Superior temporal gyrus (tissue), 1 donor: ENCODE measurements at regions not wholly inside any gene's neighbourhood (a gene's known extent, or its start where the extent isn't known, plus 50 kb on each side); places are given as distances from the start of the nearest gene placed in this dataset.
"Not testable (repeated sequence)": the region's sequence is repeated elsewhere in the genome, so short reads cannot be mapped to it uniquely, and the experiment has no call there.

Source experiments
- DNase-seq: peaks from one replicate; pipeline ENCODE4 v3.0.0-alpha.2; 2016; ENCODE audit errors: extremely low spot score

DNA sequence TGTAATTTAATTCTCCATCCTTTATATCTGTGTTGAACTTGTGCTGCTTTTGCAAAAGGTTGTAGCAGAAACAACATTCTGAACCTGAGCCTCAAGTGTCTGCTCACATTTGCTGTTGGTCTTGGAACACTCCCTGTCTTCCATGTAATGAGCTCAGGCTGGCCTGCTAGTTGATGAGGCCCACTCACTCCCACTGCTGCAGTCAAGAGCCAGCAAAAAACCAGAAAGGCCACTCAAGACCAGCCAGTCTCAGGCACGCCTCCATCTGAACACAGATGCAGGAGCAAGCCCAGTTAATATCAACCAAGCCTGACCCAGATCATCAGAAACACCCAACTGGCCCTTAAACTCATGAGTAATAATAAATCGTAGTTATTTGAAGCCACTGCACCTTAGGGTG, 342.2 kb upstream of the NFIA start:
- no peak for DNase-seq

DNA sequence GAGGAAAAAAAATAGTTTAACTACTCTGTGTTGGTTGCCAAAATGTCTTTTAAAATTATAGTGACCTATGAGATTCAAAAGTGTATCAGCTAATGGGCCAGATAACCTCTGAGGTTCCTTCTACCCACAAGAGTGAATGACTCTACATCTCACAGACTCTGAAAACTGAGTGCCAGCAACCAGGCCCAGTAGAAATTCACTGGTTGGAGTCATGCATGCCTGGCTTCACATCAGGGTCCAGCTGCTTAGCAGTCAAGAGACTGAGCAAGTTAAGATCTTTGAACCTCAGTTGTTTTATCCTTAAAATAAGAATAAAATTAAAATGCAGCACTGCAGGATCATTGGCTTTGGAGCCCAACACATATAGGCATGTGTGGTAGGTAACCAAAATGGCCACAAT, 342.6 kb upstream of the NFIA start:
- DNase-seq: no peak

DNA sequence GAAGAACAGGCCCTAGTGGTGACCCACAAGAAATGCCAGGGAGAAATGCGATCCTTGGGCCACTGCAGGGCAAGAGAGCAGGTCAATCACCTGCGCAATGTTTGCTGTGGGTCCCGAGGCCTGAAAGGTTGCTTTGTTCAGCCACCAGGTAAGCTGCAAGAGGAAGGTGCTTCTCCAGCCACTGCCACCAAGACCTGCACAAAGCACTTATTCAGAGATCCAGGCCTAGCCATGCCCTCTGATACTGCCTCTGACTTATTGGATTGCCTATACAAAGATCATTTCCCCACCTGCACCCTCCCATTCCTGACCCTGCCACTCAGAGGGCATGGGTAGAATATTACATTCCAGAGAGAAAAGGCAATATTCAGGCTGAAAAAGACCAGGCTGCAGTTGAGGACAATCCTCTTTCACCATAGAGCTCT, 349.4 kb upstream of the NFIA start:
- DNase-seq: no peak

DNA sequence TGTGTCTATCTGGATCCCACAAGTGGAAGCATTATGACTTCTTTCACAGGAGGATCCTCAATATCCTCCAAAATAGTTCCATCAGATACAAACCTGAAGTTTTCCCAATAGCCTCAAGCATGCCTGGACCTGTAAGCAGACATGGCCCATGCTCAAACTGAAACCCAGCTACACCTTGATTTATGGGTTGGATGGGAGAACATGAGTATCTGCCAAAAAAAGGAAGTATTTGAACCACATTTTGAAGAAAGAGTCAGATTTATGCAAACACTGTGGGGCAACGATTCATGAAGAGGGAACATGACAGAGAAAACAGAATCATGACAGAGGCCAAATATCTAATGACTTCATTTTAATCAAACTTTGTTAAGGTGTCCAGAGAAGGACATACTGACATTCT, 351.0 kb upstream of the NFIA start:
- no peak for DNase-seq

DNA sequence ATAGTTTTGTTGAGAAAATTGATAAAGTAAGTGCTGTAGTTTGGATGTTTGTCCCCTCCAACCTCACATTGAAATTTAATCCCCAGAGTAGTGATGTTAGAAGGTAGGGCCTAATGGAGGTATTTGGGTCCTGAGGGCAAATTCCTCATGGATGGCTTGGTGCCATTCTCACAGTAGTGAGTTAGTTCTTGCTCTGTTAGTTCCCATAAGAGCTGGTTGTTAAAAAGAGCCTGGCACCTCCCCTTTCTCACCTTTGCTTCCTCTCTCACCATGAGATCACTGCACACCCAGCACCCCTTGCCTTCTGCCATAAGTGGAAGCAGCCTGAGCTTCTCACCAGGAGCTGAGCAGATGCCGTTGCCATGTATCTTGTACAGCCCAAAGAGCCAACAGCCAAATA, 354.8 kb upstream of the NFIA start:
- DNase-seq: no peak

DNA sequence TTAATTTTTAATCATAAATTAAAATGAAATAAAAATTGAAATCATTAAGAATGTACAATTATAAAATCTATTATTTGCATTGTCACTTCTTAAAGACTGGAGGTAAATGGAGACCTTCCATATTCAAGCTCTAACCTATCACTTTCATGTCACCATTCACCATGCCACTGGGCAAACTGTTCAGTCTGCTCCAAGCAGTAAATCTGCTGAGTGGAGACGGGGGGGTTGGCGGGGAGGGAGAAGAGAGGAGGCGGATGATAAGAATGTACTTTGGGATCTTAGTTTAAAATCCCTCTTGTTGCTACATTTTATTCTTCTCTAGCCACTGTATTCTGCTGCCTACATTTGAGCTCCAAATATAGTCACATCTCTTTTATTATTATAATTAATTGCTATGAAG, 365.9 kb upstream of the NFIA start:
- DNase-seq: no peak

DNA sequence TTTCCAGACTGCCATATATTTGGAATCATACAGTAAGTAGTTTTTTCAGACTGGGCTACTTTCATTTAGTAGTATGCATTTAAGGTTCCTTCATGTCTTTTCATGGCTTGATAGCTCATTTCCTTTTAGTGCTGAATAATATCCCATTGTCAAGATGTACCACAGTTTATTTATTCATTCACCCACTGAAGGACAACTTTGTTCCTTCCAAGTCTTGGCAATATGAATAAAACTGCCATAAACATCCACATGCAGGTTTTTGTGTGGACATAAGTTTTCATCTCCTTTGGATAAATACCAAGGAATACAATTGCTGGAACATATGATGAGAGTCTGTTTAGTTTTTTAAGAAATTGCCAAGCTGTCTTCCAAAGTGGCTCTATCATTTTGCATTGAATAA, 366.4 kb upstream of the NFIA start:
- DNase-seq: no peak

DNA sequence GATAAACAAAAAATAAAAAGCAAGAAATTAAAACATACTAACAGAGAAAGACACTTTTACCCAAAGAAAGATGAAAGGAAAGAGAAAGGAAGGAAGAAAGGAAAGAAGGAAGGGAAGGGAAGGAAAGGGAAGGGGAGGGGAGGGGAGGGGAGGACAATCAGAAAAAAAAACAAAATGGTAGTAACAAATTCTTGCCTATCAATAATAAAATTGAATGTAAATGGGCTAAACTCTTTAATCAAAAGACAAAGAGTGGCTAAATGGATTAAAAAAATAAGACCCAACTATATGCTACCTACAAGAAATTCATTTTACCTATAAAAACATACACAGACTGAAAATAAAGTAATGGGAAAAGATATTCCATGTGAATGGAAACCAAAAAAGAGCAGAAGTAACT, 372.9 kb upstream of the NFIA start:
- no peak for DNase-seq

DNA sequence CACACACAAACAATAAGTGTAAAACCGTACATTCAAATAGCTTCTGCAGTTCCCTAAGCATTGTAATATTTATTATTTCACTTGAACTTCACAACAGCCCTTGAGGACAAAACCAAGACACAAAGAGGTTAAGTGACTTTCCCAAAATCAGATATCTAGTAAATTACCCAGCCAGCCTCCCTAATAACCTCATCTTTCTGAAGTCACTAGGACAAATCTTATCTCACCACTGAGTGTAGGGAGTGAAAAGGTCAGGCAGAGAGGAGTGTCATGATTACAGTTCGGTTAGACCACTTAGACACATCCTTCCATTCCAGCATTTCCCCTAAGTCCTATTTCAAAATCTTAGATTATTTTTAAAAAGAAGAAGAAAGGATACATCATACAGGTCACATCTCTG, 377.3 kb upstream of the NFIA start:
- DNase-seq: no peak

DNA sequence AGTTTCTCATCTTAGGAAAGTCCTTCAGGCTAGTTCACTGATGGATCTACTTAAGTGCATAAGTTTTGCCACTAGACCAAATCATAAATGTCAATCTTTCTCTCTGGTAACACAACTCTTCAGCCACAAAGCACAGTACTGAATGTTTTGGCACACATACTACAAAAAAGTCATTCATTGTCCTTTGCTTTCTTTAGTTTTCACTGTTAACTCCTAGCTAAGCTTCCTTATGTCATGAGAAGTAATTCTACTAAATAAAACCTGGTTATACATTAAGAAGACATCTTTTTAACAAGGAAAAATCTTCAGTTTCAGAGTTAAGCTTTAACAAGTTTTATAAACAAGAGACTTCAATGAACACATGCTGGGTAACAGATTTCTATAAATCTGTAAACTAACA, 379.2 kb upstream of the NFIA start:
- no peak for DNase-seq

DNA sequence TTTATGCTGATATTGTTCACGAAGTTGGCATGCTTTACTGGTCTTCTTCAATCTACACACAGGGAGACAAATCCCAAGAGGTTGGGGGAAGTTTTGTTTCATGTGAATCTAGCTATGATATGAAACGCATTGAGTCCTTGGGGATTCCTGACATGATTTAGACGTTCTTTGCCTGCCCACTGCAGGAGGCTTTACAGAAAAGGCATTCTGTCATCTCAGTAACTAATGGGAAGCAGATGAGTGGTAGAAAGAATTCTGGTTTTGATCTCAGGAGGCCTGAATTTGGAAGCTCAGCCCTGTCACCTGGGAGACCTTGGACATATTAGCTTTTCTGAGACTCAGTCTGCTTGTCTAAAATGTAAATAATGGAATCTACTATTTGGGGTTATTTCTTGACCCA, 383.0 kb upstream of the NFIA start:
- DNase-seq: peak; percentile 20

DNA sequence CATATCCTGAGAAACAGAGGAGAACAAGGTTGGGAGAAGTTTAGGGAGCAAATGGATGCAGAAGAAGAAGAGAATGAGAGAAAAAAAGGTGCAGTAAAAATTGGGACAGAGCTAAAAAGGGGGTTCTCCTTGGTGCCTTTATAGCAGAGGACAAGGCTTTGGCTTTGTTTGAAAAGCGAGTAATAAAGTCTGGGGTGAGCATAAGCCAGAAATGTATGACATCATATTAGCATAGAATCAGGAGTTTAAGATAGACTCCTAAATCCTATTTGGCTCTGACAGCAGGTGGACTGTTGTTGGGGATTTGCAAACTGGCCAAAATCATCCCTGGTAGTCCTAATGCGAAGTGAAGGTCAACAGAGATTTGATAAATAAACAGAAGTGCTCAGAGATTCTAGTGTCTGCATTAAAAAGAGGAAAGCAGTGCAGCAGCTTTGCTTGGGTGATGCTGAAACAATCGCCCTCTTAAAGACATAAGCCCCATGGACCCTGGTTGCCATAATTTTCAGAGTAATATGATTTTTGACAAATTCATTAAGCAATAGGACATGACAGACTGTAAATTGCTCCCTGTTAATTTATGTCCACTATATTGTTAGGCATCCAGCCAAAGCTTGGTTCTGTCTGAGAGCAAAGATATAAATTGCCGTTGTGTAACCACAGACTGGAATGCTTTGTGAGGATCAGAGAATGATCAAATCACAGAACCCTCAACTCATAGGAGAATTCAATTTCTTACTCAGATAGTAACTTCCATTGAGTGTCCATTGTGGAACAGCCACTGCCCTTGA, 385.0 kb upstream of the NFIA start:
- no peak for DNase-seq

DNA sequence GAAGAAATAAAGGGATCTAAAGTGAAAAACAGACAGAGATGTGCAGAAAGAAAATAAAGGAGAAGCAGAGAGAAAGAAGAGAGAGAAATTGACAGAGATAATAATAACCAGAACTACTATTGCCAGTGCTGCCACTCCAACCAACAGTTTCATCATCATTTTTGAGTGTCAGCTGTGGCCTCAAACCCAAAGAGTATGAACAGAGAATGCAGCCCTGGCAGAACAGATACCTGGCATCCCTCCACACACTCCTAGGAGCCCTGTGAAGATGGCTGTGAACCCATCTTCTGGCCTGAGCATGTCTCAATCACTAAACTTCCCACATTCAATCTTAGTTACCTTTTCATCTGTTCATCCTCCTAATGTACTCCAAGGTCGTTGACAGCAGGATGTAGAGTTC, 385.8 kb upstream of the NFIA start:
- DNase-seq: no peak

DNA sequence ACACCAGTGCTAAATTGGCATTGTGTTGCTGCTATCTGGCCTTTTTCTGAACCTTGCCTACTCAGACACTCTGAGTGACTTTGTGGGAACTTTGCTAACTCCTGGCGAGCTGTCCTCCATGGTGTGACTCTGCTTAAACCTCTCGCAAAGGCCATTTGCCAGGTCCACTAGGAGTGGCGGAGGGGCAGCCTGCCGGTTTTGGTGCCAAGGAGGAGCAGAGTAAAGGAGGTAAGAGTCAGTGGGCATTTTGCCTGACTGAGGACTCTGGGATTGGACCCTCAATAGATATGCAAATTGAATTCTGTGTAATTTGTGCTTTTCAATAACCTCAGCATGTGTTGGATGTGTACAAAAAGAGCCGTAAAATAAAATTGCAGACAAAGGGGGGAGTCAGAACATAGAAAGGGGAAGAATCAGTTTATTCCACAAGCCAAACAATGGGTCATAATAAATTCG, 386.6 kb upstream of the NFIA start:
- no peak for DNase-seq

DNA sequence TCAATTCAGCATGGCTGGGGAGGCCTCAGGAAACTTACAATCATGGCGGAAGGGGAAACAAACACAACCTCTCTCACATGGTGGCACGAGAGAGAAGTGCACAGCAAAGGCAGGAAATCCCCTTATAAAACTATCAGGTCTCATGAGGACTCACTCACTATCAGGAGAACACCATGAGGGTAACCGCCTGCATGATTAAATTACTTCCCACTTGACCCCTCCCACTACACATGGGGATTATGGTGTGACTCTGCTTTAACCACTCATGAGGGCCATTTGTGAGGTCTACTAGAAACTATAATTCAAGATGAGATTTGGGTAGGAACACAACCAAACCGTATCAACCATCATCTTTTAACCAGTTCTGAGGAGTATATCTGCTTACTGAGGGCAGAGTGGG, 387.4 kb upstream of the NFIA start:
- no peak for DNase-seq

DNA sequence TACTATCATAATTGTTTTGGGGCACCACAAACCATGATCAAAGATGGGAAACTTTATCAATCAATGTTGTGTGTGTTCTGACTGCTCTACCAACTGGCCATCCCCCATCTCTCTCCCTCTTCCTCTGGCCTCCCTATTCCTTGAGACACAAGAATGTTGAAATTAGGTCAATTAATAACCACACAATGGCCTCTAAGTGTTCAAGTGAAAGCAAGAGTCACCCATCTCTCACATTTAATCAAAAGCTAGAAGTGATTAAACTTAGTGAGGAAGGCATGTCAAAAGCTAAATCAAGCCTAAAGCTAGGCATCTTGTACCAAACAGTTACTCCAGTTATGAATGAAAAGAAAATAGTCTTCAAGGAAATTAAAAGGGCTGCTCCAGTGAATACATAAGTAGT, 390.3 kb upstream of the NFIA start:
- DNase-seq: no peak

DNA sequence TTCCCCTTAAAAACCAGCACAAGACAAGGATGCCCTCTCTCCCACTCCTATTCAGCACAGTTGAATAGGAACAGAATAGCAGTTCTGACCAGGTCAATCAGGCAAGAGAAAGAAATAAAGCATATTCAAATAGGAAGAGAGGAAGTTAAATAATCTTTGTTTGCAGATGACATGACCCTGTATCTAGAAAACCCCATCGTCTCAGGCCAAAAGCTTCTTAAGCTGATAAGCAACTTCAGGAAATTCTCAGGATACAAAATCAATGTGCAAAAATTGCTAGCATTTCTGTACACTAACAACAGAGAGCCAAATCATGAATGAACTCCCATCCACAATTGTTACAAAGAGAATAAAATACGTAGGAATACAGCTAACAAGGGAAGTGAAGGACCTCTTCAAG, 394.1 kb upstream of the NFIA start:
- not testable (repeated sequence) for DNase-seq

DNA sequence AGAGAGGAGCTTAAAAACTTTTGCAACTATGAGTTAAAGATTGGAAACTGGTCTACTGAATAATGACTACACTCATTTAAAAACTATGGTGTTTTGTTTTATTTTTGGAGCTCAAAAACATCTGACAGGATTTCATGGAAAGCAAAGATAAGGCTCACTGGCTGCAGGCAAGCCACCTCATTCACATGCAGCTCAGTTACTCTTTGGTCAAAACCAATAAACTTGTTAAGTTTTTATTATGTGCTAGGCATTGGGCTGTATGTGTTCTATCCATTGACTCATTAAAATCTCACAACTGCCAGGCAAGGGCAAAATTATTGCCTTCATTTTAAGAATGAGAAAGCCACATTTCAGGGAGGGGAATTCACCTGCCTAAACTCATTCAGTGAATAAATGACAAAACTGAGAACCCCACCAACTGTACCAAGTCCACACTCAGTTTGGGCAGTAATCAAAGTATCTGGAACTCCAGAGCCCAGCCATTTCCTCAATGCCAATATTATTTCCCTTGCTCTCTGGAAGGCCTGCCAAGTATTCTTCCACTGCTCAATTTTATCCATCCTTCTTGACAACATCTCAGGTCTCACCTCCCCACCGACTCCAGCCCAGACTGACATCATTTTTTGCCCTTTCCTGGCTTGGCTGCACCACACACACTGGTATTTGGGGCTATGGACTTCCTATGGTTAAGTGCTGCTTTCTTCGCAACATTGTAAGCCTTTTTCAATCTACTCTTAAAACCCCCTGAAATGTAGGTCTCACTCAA, 401.1 kb upstream of the NFIA start:
- no peak for DNase-seq

DNA sequence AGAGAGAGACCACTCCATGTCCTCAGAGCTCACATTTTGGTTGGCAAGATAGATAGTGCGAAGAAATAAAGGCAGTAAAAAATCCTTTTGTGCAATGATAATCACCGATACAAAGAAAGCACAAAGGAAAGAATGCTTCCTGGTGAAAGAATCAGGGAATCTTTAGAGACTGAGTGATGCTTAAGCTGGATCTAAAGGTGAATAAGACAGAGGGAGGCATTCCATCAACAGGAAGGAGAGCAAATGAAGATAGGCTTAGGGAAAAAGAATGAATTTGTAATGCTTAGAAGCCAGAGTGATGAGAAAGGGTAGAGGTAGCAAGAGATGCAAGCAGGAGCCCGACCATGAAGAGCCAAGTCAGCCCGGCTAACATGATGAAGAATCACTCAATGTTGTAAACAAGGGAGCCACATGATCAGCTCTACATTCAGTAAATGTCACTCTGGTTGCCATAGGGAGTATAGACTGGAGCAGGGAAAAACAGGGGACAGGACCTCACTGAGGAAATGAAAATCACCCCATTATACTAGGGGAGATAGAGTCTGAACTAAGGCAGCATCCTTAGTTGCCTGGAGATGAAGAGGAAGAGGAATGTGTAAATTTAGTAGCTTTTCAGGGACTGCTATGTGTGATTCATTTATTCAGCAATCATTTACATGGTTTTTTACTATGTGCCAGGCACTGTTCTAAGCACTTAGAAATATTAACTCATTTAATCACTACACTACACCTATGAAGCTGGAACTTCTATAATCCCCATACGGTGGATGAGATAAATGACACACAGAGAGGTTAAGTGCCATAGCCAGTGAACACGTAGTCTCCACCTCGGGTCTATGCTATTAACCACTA, 402.6 kb upstream of the NFIA start:
- no peak for DNase-seq

DNA sequence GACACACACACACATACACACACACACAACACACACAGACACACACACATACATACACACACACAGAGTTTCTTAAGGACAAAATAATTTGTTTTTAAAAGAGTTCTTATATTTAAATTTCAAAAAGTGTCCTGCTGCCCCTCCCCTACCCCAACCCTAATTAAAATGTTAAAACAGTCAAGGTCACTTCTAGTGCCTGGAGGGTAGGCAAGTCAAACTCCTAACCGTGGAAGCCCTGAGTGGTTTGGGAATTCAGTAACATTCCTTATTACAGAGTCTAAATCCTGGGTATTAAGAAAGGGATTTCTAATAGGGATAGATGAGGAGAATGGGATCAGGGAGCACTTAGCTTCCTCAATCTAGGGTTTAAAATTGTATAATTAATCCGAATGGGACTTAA, 403.6 kb upstream of the NFIA start:
- DNase-seq: no peak

DNA sequence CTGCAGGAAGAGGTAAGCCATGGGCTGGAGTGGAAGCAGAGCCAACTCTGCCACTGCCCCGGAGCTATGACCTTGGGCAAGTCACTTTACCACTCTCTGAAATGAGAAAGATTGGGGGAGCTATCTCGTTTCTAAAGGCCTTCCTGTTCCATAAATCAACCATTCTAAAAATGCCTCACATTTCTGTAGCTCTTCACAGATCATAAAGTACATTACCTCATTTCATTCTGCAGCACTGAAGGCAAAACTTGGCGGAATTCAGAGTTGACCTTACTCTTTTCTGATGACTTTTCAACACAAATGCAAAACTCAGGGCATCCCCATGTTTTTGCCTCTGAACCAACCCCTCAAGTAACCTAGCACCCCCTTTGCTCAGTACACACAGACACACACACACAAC, 404.0 kb upstream of the NFIA start:
- DNase-seq: no peak

DNA sequence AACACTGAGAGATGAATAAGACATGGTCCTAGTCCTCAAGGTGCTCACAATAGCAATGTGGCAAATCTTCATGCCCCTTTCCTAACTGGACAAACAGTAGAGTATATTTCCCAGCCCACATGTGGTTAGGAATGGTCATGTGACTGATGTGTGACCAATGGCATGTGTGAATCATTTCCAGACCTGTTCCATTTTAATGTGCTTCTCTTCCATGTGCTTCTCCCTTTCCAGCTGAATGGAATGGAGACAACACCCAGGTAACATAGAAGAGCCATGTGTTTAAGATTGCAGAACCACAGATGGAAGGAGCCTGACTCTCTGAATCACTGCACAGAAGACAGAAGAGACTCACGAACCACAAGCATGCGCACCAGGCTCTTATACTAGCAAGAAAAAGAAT, 409.9 kb upstream of the NFIA start:
- DNase-seq: no peak
